HG02938 (cell line): ENCODE measurements at regions not wholly inside any gene's neighbourhood (a gene's known extent, or its start where the extent isn't known, plus 50 kb on each side); places are given as distances from the start of the nearest gene placed in this dataset.
A peak's percentile ranks its signal among the peaks of the same experiment; 100 is the strongest.

Experiments used
- ATAC-seq: cut with Tn5 transposase; IDR thresholded peaks from one replicate; pipeline ENCODE4 v1.9.1; 2021; ENCODE audit warnings: mild to moderate bottlenecking, moderate library complexity; ENCODE audit not compliant: unreplicated experiment

DNA sequence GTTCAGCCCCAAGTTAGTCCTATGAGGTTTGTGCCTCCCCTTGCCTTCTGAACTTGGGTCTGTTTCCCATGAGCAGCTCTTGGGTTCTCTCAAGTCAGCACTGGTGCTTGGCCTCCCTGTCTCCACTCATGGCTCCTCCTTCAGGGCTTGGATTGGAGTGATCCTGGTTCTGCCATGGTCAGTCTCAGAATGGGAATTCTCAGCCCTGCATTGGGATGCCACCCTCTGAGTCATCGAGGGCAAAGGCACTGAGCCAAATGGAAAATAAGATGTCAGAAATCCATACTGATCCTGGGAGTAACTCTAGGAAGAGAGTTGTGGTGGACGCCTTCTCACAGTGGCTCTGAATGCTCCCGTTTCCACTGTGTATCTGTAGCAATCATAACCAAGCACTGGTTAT, 233.4 kb upstream of the HABP2 start:
- ATAC-seq: no peak

- ATAC-seq: no peak
Observed at GRCh38 chr10:113320211-113320610, 232.6 kb upstream of the HABP2 start.

DNA sequence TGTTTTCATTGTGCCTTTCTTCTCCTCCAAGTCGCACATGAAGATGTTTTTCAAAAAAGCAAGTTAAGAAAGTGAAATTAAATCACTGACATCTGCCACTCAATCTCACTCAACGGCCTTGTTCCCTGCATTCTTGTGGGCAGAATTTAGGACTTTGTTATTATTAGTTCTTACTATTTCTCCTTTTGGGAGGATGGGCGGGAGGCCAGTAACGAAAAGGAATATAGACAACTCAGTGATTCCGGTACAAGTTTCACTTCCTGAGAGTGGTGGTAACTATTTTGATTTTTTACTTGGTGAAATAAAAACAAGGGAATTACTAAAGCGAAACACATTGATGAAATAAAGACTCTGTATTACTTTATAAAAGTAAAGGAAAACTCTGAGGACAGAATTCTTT, 231.9 kb upstream of the HABP2 start:
- no peak for ATAC-seq

- no peak for ATAC-seq
Observed at GRCh38 chr10:113322843-113323242, 230.0 kb upstream of the HABP2 start.

- no peak for ATAC-seq
Observed at GRCh38 chr10:113323985-113324384, 228.9 kb upstream of the HABP2 start.

GRCh38 chr10:113326160-113327111, 226.4 kb upstream of the HABP2 start:
- peak; percentile 95 for ATAC-seq

GRCh38 chr10:113329121-113329596, 223.7 kb upstream of the HABP2 start:
- ATAC-seq: no peak

GRCh38 chr10:113331961-113332360, 220.9 kb upstream of the HABP2 start:
- no peak for ATAC-seq

DNA sequence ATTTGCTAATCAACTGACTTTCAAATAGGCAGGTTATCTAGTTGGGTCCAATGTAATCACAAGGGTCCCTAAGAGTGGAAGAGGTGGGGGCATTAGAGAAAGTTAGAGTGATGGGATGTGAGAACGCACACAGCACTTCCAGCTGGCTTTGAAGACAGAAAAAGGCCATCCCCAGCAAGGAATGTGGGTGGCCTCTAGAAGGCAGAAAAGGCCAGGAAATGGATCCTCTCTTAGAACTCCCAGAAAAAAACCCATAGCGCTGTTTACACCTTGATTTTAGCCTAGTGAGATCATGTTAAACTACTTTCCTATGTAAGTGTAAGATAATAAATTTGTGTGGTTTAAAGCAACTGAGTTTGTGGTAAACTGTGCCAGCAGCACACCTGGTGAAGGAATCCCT, 219.5 kb upstream of the HABP2 start:
- ATAC-seq: no peak

GRCh38 chr10:113335592-113335991, 217.3 kb upstream of the HABP2 start:
- ATAC-seq: no peak

GRCh38 chr10:113336549-113337130, 216.2 kb upstream of the HABP2 start:
- ATAC-seq: no peak

DNA sequence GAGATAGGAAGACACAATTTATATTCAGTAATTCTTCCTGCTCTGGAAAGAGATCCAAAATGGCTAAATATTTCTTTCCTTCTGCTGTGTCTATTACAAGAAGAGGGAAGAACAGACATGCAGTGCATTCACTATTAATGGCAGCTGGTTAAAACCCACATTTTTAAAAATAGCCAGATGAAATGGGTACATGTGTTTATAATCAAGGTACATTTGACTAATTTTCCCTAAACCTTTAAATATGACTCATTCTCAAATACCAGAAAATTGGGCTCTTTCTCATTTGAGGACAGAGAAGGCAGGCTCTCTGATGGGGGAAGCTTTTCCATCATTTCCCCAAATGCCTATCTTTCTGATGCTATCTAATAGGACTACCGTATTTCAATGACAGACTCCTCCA, 215.7 kb upstream of the HABP2 start:
- no peak for ATAC-seq

DNA sequence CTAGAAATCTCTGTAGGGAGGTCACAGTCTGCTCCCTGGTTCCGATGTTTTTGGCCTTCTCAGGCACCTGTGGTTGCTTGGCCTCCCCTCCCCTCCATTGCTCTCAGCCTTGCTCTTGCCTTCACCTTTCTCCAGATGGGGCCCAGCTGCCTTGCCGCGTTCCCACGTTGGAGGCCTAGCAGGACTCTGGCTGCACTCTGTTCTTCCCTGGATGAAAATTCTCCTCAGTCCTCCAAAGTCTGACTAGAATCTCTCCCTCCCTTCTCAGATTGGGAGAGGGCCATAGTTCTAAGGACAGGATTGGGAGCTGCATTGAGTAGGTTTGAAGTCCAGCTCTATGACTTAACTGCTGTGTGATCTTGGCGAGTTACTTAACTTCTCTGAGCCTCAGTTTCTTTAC, 213.7 kb upstream of the HABP2 start:
- no peak for ATAC-seq

- ATAC-seq: no peak
Observed at GRCh38 chr10:113340282-113340681, 212.6 kb upstream of the HABP2 start.

GRCh38 chr10:113341138-113341537, 211.7 kb upstream of the HABP2 start:
- ATAC-seq: no peak

- no peak for ATAC-seq
Observed at GRCh38 chr10:113345826-113346624, 206.8 kb upstream of the HABP2 start.

GRCh38 chr10:113347508-113347907, 205.3 kb upstream of the HABP2 start:
- ATAC-seq: no peak

DNA sequence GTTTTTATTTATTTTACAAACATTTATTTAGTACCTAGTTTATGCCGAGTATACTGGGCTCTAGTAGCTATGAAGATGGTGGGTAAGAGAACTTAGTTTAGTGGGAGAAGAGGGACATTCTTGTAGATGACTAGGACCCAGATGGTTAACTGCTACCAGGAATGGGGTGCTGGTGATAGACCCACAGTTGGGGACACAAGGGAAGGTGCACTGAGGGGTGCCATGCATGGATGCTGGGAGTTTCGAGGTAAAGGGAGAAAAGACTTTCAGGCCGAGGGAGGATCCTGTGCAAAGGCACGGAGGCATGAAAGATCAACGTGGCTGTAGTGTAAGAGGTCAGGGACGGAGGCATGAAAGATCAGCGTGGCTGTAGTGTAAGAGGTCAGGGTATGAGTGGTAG, 204.2 kb upstream of the HABP2 start:
- ATAC-seq: no peak

- no peak for ATAC-seq
Observed at GRCh38 chr10:113350311-113351040, 202.4 kb upstream of the HABP2 start.

- no peak for ATAC-seq
Observed at GRCh38 chr10:113354711-113355110, 198.1 kb upstream of the HABP2 start.
